MM.1S (cell line): ENCODE measurements at regions not wholly inside any gene's neighbourhood (a gene's known extent, or its start where the extent isn't known, plus 50 kb on each side); places are given as distances from the start of the nearest gene placed in this dataset.

Source experiments
- DNase-seq: peaks from one replicate; pipeline ENCODE4 v3.0.0-alpha.2; 2015
- H2AFZ ChIP-seq: fragments of 300-600 bp; sonication (generic); 2 replicates; pipeline ENCODE4 v1.6.0; 2016; ENCODE audit warnings: antibody characterized with exemption, low read length
- H3F3A ChIP-seq: fragments of 300-600 bp; sonication (generic); 2 replicates; pipeline ENCODE4 v1.6.1; 2016; ENCODE audit warnings: mild to moderate bottlenecking, antibody characterized with exemption, low read length, moderate library complexity, mixed read lengths; ENCODE audit not compliant: insufficient read depth
- H3K27ac ChIP-seq: fragments of 300-600 bp; sonication (generic); 2 replicates; pipeline ENCODE4 v1.5.1; 2016; ENCODE audit warnings: mild to moderate bottlenecking, low read length
- H3K27me3 ChIP-seq: fragments of 300-600 bp; sonication (generic); replicated peaks from 2 replicates; pipeline ENCODE4 v1.6.0; 2016; ENCODE audit warnings: low read length; ENCODE audit not compliant: insufficient read depth
- H3K36me3 ChIP-seq: fragments of 300-600 bp; sonication (generic); replicated peaks from 2 replicates; pipeline ENCODE4 v1.6.1; 2016; ENCODE audit warnings: mild to moderate bottlenecking, low read length, mixed read lengths; ENCODE audit not compliant: insufficient read depth
- H3K4me1 ChIP-seq: fragments of 300-600 bp; sonication (generic); 2 replicates; pipeline ENCODE4 v1.6.1; 2016; ENCODE audit warnings: low read length, mixed read lengths
- H3K4me2 ChIP-seq: fragments of 300-600 bp; sonication (generic); 2 replicates; pipeline ENCODE4 v1.6.0; 2016; ENCODE audit warnings: low read depth, low read length
- H3K4me3 ChIP-seq: fragments of 300-600 bp; sonication (generic); 2 replicates; pipeline ENCODE4 v1.5.1; 2016; ENCODE audit warnings: low read length, mixed read lengths
- H3K79me2 ChIP-seq: fragments of 300-600 bp; sonication (generic); 2 replicates; pipeline ENCODE4 v1.6.1; 2016; ENCODE audit warnings: mixed run types, low read length, mixed read lengths
- H3K9ac ChIP-seq: fragments of 300-600 bp; sonication (generic); 2 replicates; pipeline ENCODE4 v1.6.1; 2016; ENCODE audit warnings: low read length, mixed read lengths
- H3K9me2 ChIP-seq: fragments of 300-600 bp; sonication (generic); replicated peaks from 2 replicates; pipeline ENCODE4 v1.6.1; 2016; ENCODE audit warnings: mild to moderate bottlenecking, low read length, mixed read lengths; ENCODE audit not compliant: insufficient read depth
- H3K9me3 ChIP-seq: fragments of 300-600 bp; sonication (generic); replicated peaks from 2 replicates; pipeline ENCODE4 v1.6.1; 2016; ENCODE audit warnings: mild to moderate bottlenecking, low read length, mixed read lengths; ENCODE audit not compliant: insufficient read depth
- H4K20me1 ChIP-seq: fragments of 300-600 bp; sonication (generic); 2 replicates; pipeline ENCODE4 v1.6.1; 2016; ENCODE audit warnings: mild to moderate bottlenecking, low read length, moderate library complexity, mixed read lengths; ENCODE audit not compliant: insufficient read depth
- EZH2 ChIP-seq: fragments of 300-600 bp; sonication (generic); optimal IDR thresholded peaks from 2 replicates; pipeline ENCODE3; 2017; ENCODE audit warnings: low read depth, mild to moderate bottlenecking, antibody characterized with exemption, low read length, mixed read lengths
- EZH2phosphoT487 ChIP-seq: fragments of 300-600 bp; sonication (generic); IDR thresholded peaks from 2 replicates; pipeline ENCODE4 v1.6.1; 2018; ENCODE audit warnings: antibody characterized with exemption, low read length
- TF ChIP-seq, protein P1 (sequence below): fragments of 300-600 bp; sonication (generic); IDR thresholded peaks from 2 replicates; pipeline ENCODE4 v1.5.1; 2016; ENCODE audit warnings: antibody characterized with exemption, low read length, mixed read lengths

GRCh38 chr4:29224911-29225310, 1495.3 kb upstream of the PCDH7 start:
- Histone ChIP-seq H3K4me1 (no peaks in the 10 kb centered on the region), H3K36me3 (no peaks in the 10 kb centered on the region), H3K4me2 (no peak overlapping the region), H3K9me3 (no peaks in the 10 kb centered on the region), H3K9me2 (no peaks in the 10 kb centered on the region), H3F3A (no peaks in the 10 kb centered on the region), H3K79me2 (no peaks in the 10 kb centered on the region), H4K20me1 (no peaks in the 10 kb centered on the region), H3K27me3 (no peaks in the 10 kb centered on the region), H3K9ac (no peak overlapping the region), H2AFZ (no peak overlapping the region), H3K4me3 (no peak overlapping the region), H3K27ac (no peak overlapping the region)
- no peak for DNase-seq
- TF ChIP-seq, protein P1, sequence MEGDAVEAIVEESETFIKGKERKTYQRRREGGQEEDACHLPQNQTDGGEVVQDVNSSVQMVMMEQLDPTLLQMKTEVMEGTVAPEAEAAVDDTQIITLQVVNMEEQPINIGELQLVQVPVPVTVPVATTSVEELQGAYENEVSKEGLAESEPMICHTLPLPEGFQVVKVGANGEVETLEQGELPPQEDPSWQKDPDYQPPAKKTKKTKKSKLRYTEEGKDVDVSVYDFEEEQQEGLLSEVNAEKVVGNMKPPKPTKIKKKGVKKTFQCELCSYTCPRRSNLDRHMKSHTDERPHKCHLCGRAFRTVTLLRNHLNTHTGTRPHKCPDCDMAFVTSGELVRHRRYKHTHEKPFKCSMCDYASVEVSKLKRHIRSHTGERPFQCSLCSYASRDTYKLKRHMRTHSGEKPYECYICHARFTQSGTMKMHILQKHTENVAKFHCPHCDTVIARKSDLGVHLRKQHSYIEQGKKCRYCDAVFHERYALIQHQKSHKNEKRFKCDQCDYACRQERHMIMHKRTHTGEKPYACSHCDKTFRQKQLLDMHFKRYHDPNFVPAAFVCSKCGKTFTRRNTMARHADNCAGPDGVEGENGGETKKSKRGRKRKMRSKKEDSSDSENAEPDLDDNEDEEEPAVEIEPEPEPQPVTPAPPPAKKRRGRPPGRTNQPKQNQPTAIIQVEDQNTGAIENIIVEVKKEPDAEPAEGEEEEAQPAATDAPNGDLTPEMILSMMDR, result no peak
- TF ChIP-seq EZH2phosphoT487 (no peak), EZH2 (no peak)

- no peak overlapping the region for H3K9ac ChIP-seq
- no peak overlapping the region for H3K4me2 ChIP-seq
- H4K20me1 ChIP-seq, result no peaks in the 10 kb centered on the region
- no peaks in the 10 kb centered on the region for H3K27me3 ChIP-seq
- no peaks in the 10 kb centered on the region for H3K9me3 ChIP-seq
- H3F3A ChIP-seq, result no peaks in the 10 kb centered on the region
- no peaks in the 10 kb centered on the region for H3K4me1 ChIP-seq
- no peak for DNase-seq
- no peak for TF ChIP-seq EZH2phosphoT487
- TF ChIP-seq EZH2, result no peak
- TF ChIP-seq, protein P1, result no peak
- H2AFZ ChIP-seq, result no peak overlapping the region
- no peak overlapping the region for H3K4me3 ChIP-seq
- no peak overlapping the region for H3K27ac ChIP-seq
- H3K9me2 ChIP-seq, result no peaks in the 10 kb centered on the region
- no peaks in the 10 kb centered on the region for H3K36me3 ChIP-seq
- H3K79me2 ChIP-seq, result no peaks in the 10 kb centered on the region
These were observed 1479.5 kb upstream of the PCDH7 start for GRCh38 chr4:29240641-29241040.

DNA sequence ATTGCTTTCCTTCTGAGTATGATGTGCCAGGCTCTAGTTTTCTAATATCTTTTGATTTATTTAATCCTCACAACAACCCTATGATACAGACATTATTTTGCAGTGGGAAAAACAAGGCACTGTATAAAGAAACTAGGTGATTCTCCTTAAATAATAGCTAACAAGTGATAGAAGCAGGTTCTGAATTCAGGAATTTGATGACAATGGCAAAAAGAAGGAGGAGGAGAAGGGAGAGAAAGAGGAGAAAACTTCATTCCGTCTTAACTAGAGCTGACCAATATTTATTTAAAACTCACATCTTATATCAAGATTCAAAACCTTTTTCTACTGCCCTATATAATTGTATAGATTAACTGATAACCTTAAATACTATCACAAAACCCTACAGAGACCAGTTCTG, 1477.1 kb upstream of the PCDH7 start:
- no peak overlapping the region for H3K4me2 ChIP-seq
- H3K9ac ChIP-seq, result no peak overlapping the region
- no peak for DNase-seq
- H4K20me1 ChIP-seq, result no peaks in the 10 kb centered on the region
- no peaks in the 10 kb centered on the region for H3K36me3 ChIP-seq
- H3K4me1 ChIP-seq, result no peaks in the 10 kb centered on the region
- no peak for TF ChIP-seq EZH2phosphoT487
- TF ChIP-seq, protein P1, result no peak
- no peak for TF ChIP-seq EZH2
- H3K27me3 ChIP-seq, result no peaks in the 10 kb centered on the region
- no peak overlapping the region for H3K27ac ChIP-seq
- H3K79me2 ChIP-seq, result no peaks in the 10 kb centered on the region
- no peak overlapping the region for H2AFZ ChIP-seq
- H3K9me2 ChIP-seq, result no peaks in the 10 kb centered on the region
- no peaks in the 10 kb centered on the region for H3K9me3 ChIP-seq
- H3K4me3 ChIP-seq, result no peak overlapping the region
- no peaks in the 10 kb centered on the region for H3F3A ChIP-seq
